Fibroblast of the aortic adventitia (primary cell): ENCODE measurements at regions not wholly inside any gene's neighbourhood (a gene's known extent, or its start where the extent isn't known, plus 50 kb on each side); places are given as distances from the start of the nearest gene placed in this dataset.
A peak's percentile ranks its signal among the peaks of the same experiment; 100 is the strongest.

Experiments
- DNase-seq: peaks from one replicate; pipeline ENCODE4 v3.0.0-alpha.2; 2010; ENCODE audit warnings: low read depth
- H3K4me3 ChIP-seq: 2 replicates; pipeline ENCODE4 v1.5.1; 2011; ENCODE audit warnings: low read depth, mild to moderate bottlenecking, control low read depth, low read length, moderate library complexity
- TF ChIP-seq, protein P1 (sequence below): IDR thresholded peaks from 2 replicates; pipeline ENCODE4 v1.5.1; 2011; ENCODE audit warnings: mild to moderate bottlenecking, low read length, control low read depth, inconsistent platforms; ENCODE audit not compliant: insufficient read depth

DNA sequence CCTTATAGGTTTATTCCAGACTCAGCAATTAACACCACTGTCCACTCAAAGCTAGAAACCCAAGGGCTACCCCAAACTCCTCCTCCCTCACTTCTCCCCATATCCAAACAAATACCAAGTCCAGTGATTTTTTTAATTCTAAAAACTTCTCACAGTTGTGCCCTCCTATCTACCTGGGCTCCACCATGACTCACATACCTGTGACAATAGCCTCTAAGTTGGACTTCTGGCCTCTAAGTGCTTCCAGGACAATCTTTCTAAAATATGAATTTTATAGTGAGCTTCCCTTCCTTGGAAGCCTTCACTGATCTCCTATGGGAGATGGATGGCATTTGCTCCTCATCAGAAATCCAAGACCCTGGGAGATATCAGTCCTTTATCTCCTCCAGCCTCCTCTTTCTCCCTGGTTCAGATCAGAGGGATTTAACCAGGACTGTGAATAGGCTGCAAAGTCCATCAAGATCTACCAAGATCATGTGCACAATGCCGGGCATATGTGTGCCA lies 219.3 kb downstream of the TOMM20 start:
- TF ChIP-seq, protein P1, sequence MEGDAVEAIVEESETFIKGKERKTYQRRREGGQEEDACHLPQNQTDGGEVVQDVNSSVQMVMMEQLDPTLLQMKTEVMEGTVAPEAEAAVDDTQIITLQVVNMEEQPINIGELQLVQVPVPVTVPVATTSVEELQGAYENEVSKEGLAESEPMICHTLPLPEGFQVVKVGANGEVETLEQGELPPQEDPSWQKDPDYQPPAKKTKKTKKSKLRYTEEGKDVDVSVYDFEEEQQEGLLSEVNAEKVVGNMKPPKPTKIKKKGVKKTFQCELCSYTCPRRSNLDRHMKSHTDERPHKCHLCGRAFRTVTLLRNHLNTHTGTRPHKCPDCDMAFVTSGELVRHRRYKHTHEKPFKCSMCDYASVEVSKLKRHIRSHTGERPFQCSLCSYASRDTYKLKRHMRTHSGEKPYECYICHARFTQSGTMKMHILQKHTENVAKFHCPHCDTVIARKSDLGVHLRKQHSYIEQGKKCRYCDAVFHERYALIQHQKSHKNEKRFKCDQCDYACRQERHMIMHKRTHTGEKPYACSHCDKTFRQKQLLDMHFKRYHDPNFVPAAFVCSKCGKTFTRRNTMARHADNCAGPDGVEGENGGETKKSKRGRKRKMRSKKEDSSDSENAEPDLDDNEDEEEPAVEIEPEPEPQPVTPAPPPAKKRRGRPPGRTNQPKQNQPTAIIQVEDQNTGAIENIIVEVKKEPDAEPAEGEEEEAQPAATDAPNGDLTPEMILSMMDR = no peak
- H3K4me3 ChIP-seq = no peak overlapping the region
- DNase-seq = no peak

DNA sequence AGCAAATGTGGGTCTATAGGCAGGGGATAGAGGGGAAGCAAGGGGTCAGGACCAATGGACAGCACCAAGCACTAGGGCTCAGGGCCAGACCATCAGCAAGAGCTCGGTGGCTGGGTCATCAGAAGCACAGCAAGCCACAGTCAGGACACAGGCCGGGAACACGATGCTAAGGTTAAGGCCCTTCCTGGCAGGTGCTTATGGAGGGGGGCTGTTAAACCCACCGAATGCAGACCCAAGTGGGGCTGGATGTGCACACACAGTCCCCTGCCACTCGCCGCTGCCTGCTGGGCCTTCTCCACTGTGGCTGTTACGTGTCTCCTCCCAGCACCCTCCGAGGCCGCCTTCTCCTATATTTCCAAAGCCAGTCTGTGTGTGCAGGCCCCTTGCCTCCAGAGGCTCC lies 220.1 kb downstream of the TOMM20 start:
- TF ChIP-seq, protein P1 = no peak
- no peak for DNase-seq
- no peak overlapping the region for H3K4me3 ChIP-seq

- TF ChIP-seq, protein P1 = no peak
- H3K4me3 ChIP-seq = no peak overlapping the region
- DNase-seq = peak; percentile 97
Measured at GRCh38 chr1:234907940-234908405, 220.7 kb downstream of the TOMM20 start.

GRCh38 chr1:234907208-234907939 lies 221.3 kb downstream of the TOMM20 start:
- TF ChIP-seq, protein P1 = no peak
- H3K4me3 ChIP-seq = no peak overlapping the region
- no peak for DNase-seq

DNA sequence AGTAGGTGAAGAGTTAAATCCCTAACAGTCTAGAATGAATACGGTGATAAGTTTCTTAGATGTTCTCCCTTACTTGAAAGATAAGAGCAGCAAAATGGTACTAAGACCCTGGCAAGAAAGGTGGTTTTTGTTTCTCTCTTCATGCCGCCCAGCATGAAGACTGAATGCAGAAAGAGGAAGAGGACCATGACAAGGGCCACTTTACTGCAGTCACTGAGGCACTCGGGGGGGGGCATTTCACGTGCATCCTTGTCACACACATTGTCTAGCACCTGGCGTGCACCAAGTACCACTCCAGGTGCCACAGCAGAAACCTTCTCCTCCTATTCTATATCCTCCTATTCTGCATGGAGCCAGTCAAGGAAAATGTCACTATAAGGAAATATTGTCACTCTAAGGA lies 222.0 kb downstream of the TOMM20 start:
- no peak overlapping the region for H3K4me3 ChIP-seq
- TF ChIP-seq, protein P1 = no peak
- no peak for DNase-seq

DNA sequence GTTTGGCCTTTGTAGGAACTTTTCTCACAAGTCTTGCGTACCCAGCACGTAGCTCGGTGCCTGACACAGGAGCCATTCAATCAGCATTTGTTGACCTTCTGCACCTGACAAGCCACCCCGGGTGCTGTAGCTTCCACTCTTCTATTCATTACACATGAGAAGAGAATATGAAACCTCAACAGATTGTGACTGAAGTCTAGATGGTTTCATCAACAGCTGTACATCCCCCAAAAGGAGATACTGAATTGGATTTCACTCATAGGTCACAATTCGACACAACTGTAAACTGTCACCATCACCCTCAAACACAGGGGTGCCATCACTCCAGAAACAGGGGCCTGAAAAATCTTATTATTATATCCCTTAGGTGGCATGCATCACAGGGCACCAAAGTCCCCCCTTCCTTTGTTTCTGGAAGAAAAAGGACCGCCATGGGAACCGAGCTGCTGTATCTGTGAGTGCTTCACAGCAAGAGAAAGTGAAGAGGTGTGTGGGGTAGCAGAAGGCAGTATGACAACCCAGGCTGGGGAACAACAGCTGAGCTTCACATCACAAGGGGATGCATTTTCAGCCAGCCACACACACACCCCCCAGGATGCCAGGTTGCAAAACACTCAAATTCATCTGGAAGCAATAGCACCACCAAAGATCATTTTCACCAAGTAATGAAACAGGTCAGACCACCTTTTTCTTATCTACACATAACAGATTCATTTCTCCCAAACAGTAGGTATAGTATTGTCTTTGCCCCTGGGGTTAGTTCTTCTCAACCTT lies 225.7 kb downstream of the TOMM20 start:
- no peak for DNase-seq
- TF ChIP-seq, protein P1 = no peak
- no peak overlapping the region for H3K4me3 ChIP-seq
